ENCODE measurements at regions not wholly inside any gene's neighbourhood (a gene's known extent, or its start where the extent isn't known, plus 50 kb on each side); places are given as distances from the start of the nearest gene placed in this dataset.

GRCh38 chr21:41632748-41633475 is 125.0 kb upstream of the TMPRSS2 start:
- Histone ChIP-seq H3K27me3 (replicated peaks; ENCODE audit: control insufficient read depth, insufficient read depth, low read length) (no peaks in the 10 kb centered on the region; the same call in 1 of the 2 replicates), H3K36me3 (ENCODE audit: control insufficient read depth, insufficient read depth, low read length) (no peaks in the 10 kb centered on the region), H3K4me3 (replicated peaks; ENCODE audit: low read depth, low read length) (no peak overlapping the region)
- no peak for DNase-seq (ENCODE audit: extremely low read depth, insufficient read length)
- TF ChIP-seq CTCF (IDR thresholded peaks at IDR 0.05; ENCODE audit: insufficient read depth, low read length, poor library complexity, severe bottlenecking) = no peak

GRCh38 chr21:41631564-41632461 is 123.9 kb upstream of the TMPRSS2 start:
- TF ChIP-seq CTCF (IDR thresholded peaks at IDR 0.05; ENCODE audit: insufficient read depth, low read length, poor library complexity, severe bottlenecking) = no peak
- H3K27me3 ChIP-seq (replicated peaks; ENCODE audit: control insufficient read depth, insufficient read depth, low read length) = no peaks in the 10 kb centered on the region; the same call in 1 of the 2 replicates
- no peak overlapping the region for H3K4me3 ChIP-seq (replicated peaks; ENCODE audit: low read depth, low read length)
- no peak for DNase-seq (ENCODE audit: extremely low read depth, insufficient read length)
- H3K36me3 ChIP-seq (ENCODE audit: control insufficient read depth, insufficient read depth, low read length) = no peaks in the 10 kb centered on the region

GRCh38 chr21:41630917-41631316 is 123.0 kb upstream of the TMPRSS2 start:
- H3K4me3 ChIP-seq (replicated peaks; ENCODE audit: low read depth, low read length) = no peak overlapping the region
- no peaks in the 10 kb centered on the region; the same call in 1 of the 2 replicates for H3K27me3 ChIP-seq (replicated peaks; ENCODE audit: control insufficient read depth, insufficient read depth, low read length)
- no peak for TF ChIP-seq CTCF (IDR thresholded peaks at IDR 0.05; ENCODE audit: insufficient read depth, low read length, poor library complexity, severe bottlenecking)
- no peak for DNase-seq (ENCODE audit: extremely low read depth, insufficient read length)
- no peaks in the 10 kb centered on the region for H3K36me3 ChIP-seq (ENCODE audit: control insufficient read depth, insufficient read depth, low read length)

GRCh38 chr21:41630249-41630648 is 122.3 kb upstream of the TMPRSS2 start:
- TF ChIP-seq CTCF (IDR thresholded peaks at IDR 0.05; ENCODE audit: insufficient read depth, low read length, poor library complexity, severe bottlenecking) = no peak
- no peak for DNase-seq (ENCODE audit: extremely low read depth, insufficient read length)
- Histone ChIP-seq H3K36me3 (ENCODE audit: control insufficient read depth, insufficient read depth, low read length) (no peaks in the 10 kb centered on the region), H3K4me3 (replicated peaks; ENCODE audit: low read depth, low read length) (no peak overlapping the region), H3K27me3 (replicated peaks; ENCODE audit: control insufficient read depth, insufficient read depth, low read length) (no peaks in the 10 kb centered on the region; the same call in 1 of the 2 replicates)

- TF ChIP-seq CTCF (IDR thresholded peaks at IDR 0.05; ENCODE audit: insufficient read depth, low read length, poor library complexity, severe bottlenecking) = no peak
- no peak for DNase-seq (ENCODE audit: extremely low read depth, insufficient read length)
- H3K4me3 ChIP-seq (replicated peaks; ENCODE audit: low read depth, low read length) = no peak overlapping the region
- H3K27me3 ChIP-seq (replicated peaks; ENCODE audit: control insufficient read depth, insufficient read depth, low read length) = no peaks in the 10 kb centered on the region; the same call in 1 of the 2 replicates
- H3K36me3 ChIP-seq (ENCODE audit: control insufficient read depth, insufficient read depth, low read length) = no peaks in the 10 kb centered on the region
Measured at GRCh38 chr21:41628256-41628655, 120.3 kb upstream of the TMPRSS2 start.
